ENCODE measurements at regions not wholly inside any gene's neighbourhood (a gene's known extent, or its start where the extent isn't known, plus 50 kb on each side); places are given as distances from the start of the nearest gene placed in this dataset.

GRCh38 chr3:5613599-5613998, 426.1 kb downstream of the EDEM1 start:
- no peaks in the 10 kb centered on the region for H3K27me3 Mint-ChIP-seq (ENCODE audit: low read depth in 2 of 2)
- H3K4me1 Mint-ChIP-seq = no peaks in the 10 kb centered on the region
- DNase-seq (no peak), ATAC-seq (no peak)
- intact Hi-C loops (cut with micrococcal nuclease) = no loop called here
- H3K4me3 Mint-ChIP-seq = no peak overlapping the region
- Histone ChIP-seq H3K9me3 (ENCODE audit: control insufficient read depth, insufficient read depth, low read length) (no peaks in the 10 kb centered on the region), H3K36me3 (ENCODE audit: control insufficient read depth, insufficient read depth, low read length) (no peaks in the 10 kb centered on the region), H3K4me3 (ENCODE audit: low read length) (no peak overlapping the region), H3K4me1 (ENCODE audit: control insufficient read depth, insufficient read depth, low read length) (no peaks in the 10 kb centered on the region), H3K27me3 (ENCODE audit: control insufficient read depth, insufficient read depth, low read length) (no peaks in the 10 kb centered on the region), H3K27ac (ENCODE audit: low read length) (no peak overlapping the region)
- no peak for TF ChIP-seq CTCF (IDR thresholded peaks at IDR 0.05)
- H3K27ac Mint-ChIP-seq = no peak overlapping the region
- peaks cover 4 to 9% of the 10 kb centered on the region in 2 donors for H3K9me3 Mint-ChIP-seq
- H3K36me3 Mint-ChIP-seq = no peaks in the 10 kb centered on the region
- 67% methylated on average over 2 of the region's 3 CpGs for WGBS (ENCODE audit: insufficient coverage)

GRCh38 chr3:5616873-5617272, 429.4 kb downstream of the EDEM1 start:
- no peaks in the 10 kb centered on the region for H3K4me1 ChIP-seq (ENCODE audit: control insufficient read depth, insufficient read depth, low read length)
- peaks cover 4% of the 10 kb centered on the region for H3K9me3 ChIP-seq (ENCODE audit: control insufficient read depth, insufficient read depth, low read length)
- no peak for TF ChIP-seq CTCF (IDR thresholded peaks at IDR 0.05)
- DNase-seq = no peak
- H3K4me3 Mint-ChIP-seq = no peak overlapping the region
- peaks cover 10 to 11% of the 10 kb centered on the region in 2 donors for H3K9me3 Mint-ChIP-seq
- no peaks in the 10 kb centered on the region for H3K36me3 Mint-ChIP-seq
- no peaks in the 10 kb centered on the region for H3K27me3 Mint-ChIP-seq (ENCODE audit: low read depth in 2 of 2)
- no peaks in the 10 kb centered on the region for H3K4me1 Mint-ChIP-seq
- no peaks in the 10 kb centered on the region for H3K36me3 ChIP-seq (ENCODE audit: control insufficient read depth, insufficient read depth, low read length)
- no peak overlapping the region for H3K4me3 ChIP-seq (ENCODE audit: low read length)
- no peaks in the 10 kb centered on the region for H3K27me3 ChIP-seq (ENCODE audit: control insufficient read depth, insufficient read depth, low read length)
- no peak overlapping the region for H3K27ac Mint-ChIP-seq
- H3K27ac ChIP-seq (ENCODE audit: low read length) = no peak overlapping the region
- 48% methylated on average over 4 of the region's 4 CpGs for WGBS (ENCODE audit: insufficient coverage)
- ATAC-seq = no peak
- intact Hi-C loops (cut with micrococcal nuclease) = no loop called here

GRCh38 chr3:5618170-5618569, 430.7 kb downstream of the EDEM1 start:
- Histone ChIP-seq H3K27ac (ENCODE audit: low read length) (no peak overlapping the region), H3K4me3 (ENCODE audit: low read length) (no peak overlapping the region), H3K4me1 (ENCODE audit: control insufficient read depth, insufficient read depth, low read length) (no peaks in the 10 kb centered on the region), H3K9me3 (ENCODE audit: control insufficient read depth, insufficient read depth, low read length) (peaks cover 4% of the 10 kb centered on the region), H3K36me3 (ENCODE audit: control insufficient read depth, insufficient read depth, low read length) (no peaks in the 10 kb centered on the region), H3K27me3 (ENCODE audit: control insufficient read depth, insufficient read depth, low read length) (no peaks in the 10 kb centered on the region)
- H3K4me1 Mint-ChIP-seq = no peaks in the 10 kb centered on the region
- intact Hi-C loops (cut with micrococcal nuclease) = no loop called here
- H3K9me3 Mint-ChIP-seq = peaks cover 7 to 12% of the 10 kb centered on the region in 2 donors
- no peak overlapping the region for H3K27ac Mint-ChIP-seq
- TF ChIP-seq CTCF (IDR thresholded peaks at IDR 0.05) = no peak
- ATAC-seq (no peak), DNase-seq (no peak)
- no peak overlapping the region for H3K4me3 Mint-ChIP-seq
- no peaks in the 10 kb centered on the region for H3K36me3 Mint-ChIP-seq
- H3K27me3 Mint-ChIP-seq (ENCODE audit: low read depth in 2 of 2) = no peaks in the 10 kb centered on the region

GRCh38 chr3:5630406-5630805, 442.9 kb downstream of the EDEM1 start:
- Mint-ChIP-seq H3K4me1 (no peaks in the 10 kb centered on the region), H3K27ac (no peak overlapping the region), H3K4me3 (no peak overlapping the region), H3K36me3 (no peaks in the 10 kb centered on the region), H3K27me3 (ENCODE audit: low read depth in 2 of 2) (no peaks in the 10 kb centered on the region), H3K9me3 (peaks cover 3 to 7% of the 10 kb centered on the region in 2 donors)
- Histone ChIP-seq H3K4me1 (ENCODE audit: control insufficient read depth, insufficient read depth, low read length) (no peaks in the 10 kb centered on the region), H3K4me3 (ENCODE audit: low read length) (no peak overlapping the region), H3K27ac (ENCODE audit: low read length) (no peak overlapping the region), H3K27me3 (ENCODE audit: control insufficient read depth, insufficient read depth, low read length) (no peaks in the 10 kb centered on the region), H3K9me3 (ENCODE audit: control insufficient read depth, insufficient read depth, low read length) (no peaks in the 10 kb centered on the region), H3K36me3 (ENCODE audit: control insufficient read depth, insufficient read depth, low read length) (no peaks in the 10 kb centered on the region)
- 0% methylated on average over 2 of the region's 3 CpGs for WGBS (ENCODE audit: insufficient coverage)
- ATAC-seq = no peak
- intact Hi-C loops (cut with micrococcal nuclease) = no loop called here
- DNase-seq = no peak
- no peak for TF ChIP-seq CTCF (IDR thresholded peaks at IDR 0.05)

Data from natural killer cell (primary cell).